ENCODE measurements at regions not wholly inside any gene's neighbourhood (a gene's known extent, or its start where the extent isn't known, plus 50 kb on each side); places are given as distances from the start of the nearest gene placed in this dataset.
"Not testable (repeated sequence)": the region's sequence is repeated elsewhere in the genome, so short reads cannot be mapped to it uniquely, and the experiment has no call there.

- POLR2A ChIA-PET, result no interaction called here
- TF ChIP-seq, protein P1, sequence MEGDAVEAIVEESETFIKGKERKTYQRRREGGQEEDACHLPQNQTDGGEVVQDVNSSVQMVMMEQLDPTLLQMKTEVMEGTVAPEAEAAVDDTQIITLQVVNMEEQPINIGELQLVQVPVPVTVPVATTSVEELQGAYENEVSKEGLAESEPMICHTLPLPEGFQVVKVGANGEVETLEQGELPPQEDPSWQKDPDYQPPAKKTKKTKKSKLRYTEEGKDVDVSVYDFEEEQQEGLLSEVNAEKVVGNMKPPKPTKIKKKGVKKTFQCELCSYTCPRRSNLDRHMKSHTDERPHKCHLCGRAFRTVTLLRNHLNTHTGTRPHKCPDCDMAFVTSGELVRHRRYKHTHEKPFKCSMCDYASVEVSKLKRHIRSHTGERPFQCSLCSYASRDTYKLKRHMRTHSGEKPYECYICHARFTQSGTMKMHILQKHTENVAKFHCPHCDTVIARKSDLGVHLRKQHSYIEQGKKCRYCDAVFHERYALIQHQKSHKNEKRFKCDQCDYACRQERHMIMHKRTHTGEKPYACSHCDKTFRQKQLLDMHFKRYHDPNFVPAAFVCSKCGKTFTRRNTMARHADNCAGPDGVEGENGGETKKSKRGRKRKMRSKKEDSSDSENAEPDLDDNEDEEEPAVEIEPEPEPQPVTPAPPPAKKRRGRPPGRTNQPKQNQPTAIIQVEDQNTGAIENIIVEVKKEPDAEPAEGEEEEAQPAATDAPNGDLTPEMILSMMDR (IDR thresholded peaks at IDR 0.05; ENCODE audit: insufficient read depth, low read length, missing control alignments), result no peak
- CTCF ChIA-PET, result interaction anchor here (1.0 kb wide), 1 partner anchor 9 kb away, joined by 4 read pairs; no protein-coding TSS in a partner anchor
These were observed 225.5 kb downstream of the KLF6 start for GRCh38 chr10:3559527-3559926.

DNA sequence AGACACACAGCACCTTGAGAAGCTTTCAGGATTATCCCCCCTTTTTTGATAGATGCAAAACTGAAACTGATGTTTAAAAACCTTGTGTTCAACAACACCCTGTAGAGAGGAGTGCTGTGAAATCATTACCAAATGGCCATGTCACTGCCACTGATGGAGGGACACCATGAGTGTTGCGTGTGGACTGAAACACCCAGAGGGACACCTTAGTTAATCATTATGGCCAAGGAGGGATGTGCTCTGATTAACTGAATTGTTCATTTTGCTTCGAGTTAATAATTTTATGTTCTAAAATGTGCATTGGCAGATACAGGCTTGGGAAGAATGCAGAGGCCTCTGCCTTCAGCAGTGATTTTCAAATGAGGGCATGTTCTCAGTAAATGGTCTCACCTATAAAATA lies 226.0 kb downstream of the KLF6 start:
- CTCF ChIA-PET, result interaction anchor here (1.0 kb wide), 1 partner anchor 9 kb away, joined by 4 read pairs; no protein-coding TSS in a partner anchor
- TF ChIP-seq, protein P1 (IDR thresholded peaks at IDR 0.05; ENCODE audit: insufficient read depth, low read length, missing control alignments), result no peak
- POLR2A ChIA-PET, result no interaction called here
- H3K4me3 ChIP-seq (ENCODE audit: low read depth, low read length), result no peak overlapping the region
- DNase-seq (ENCODE audit: low read depth, low spot score), result no peak

More at GRCh38 chr10:3559527-3559926, 225.5 kb downstream of the KLF6 start:
- H3K4me3 ChIP-seq (ENCODE audit: low read depth, low read length), result no peak overlapping the region
- no peak for DNase-seq (ENCODE audit: low read depth, low spot score)

GRCh38 chr10:3556191-3557017 lies 228.6 kb downstream of the KLF6 start:
- CTCF ChIA-PET; DNase-seq (ENCODE audit: low read depth, low spot score); POLR2A ChIA-PET; H3K4me3 ChIP-seq (ENCODE audit: low read depth, low read length): not testable (repeated sequence)

DNA sequence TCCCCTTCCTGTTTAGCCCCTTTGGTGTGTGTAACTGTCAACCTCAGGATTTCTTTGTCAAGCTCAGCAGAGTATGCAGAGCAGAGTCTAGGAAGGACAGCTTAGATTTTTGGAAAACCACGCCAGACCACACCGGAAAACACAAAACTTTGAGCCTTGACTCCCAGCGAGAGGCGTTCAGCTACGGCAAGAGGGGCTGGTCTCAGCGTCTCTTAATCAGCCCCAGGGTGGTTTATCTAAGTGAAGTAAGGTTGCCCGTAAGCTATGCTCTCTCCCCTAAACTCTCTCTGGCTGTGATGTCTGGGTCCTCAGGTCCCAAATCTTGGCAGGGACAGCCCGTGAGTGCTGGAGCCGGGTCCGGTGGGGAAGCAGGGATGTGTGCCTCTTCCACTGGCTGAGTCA lies 230.9 kb downstream of the KLF6 start:
- CTCF ChIA-PET, result no interaction called here
- TF ChIP-seq, protein P1 (IDR thresholded peaks at IDR 0.05; ENCODE audit: insufficient read depth, low read length, missing control alignments), result no peak
- POLR2A ChIA-PET, result no interaction called here
- DNase-seq (ENCODE audit: low read depth, low spot score), result no peak
- H3K4me3 ChIP-seq (ENCODE audit: low read depth, low read length), result no peak overlapping the region

DNA sequence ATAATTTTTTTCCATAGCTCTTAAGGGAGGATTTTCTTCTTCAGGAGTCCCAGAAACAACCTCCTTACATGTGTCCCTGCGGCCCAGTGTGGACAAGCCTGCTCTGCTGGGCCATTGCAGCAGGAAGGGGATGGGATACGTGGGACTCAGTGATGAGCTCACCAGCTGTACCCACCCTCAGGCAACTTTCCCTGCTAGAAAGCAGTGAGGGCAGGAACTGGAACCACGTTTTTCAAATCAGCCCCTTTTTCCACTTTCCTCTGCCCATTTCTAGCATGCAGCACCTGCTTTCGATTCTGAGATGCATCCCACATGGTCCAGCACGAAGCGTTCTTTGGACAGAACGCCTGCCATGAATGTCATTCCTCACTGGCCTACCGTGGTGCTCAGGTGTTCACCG lies 232.7 kb downstream of the KLF6 start:
- no peak overlapping the region for H3K4me3 ChIP-seq (ENCODE audit: low read depth, low read length)
- no peak for DNase-seq (ENCODE audit: low read depth, low spot score)
- ChIA-PET POLR2A (no interaction called here), CTCF (no interaction called here)
- TF ChIP-seq, protein P1 (IDR thresholded peaks at IDR 0.05; ENCODE audit: insufficient read depth, low read length, missing control alignments), result no peak

- CTCF ChIA-PET, result no interaction called here
- POLR2A ChIA-PET, result no interaction called here
- H3K4me3 ChIP-seq (ENCODE audit: low read depth, low read length), result no peak overlapping the region
- TF ChIP-seq, protein P1 (IDR thresholded peaks at IDR 0.05; ENCODE audit: insufficient read depth, low read length, missing control alignments), result no peak
- no peak for DNase-seq (ENCODE audit: low read depth, low spot score)
These were observed 233.2 kb downstream of the KLF6 start for GRCh38 chr10:3551761-3552160.

GRCh38 chr10:3549118-3549517 lies 235.9 kb downstream of the KLF6 start:
- H3K4me3 ChIP-seq (ENCODE audit: low read depth, low read length), result no peak overlapping the region
- TF ChIP-seq, protein P1 (IDR thresholded peaks at IDR 0.05; ENCODE audit: insufficient read depth, low read length, missing control alignments), result no peak
- POLR2A ChIA-PET, result no interaction called here
- CTCF ChIA-PET, result no interaction called here
- no peak for DNase-seq (ENCODE audit: low read depth, low spot score)

Measured in AG04449 (cell line).